ENCODE measurements at regions not wholly inside any gene's neighbourhood (a gene's known extent, or its start where the extent isn't known, plus 50 kb on each side); places are given as distances from the start of the nearest gene placed in this dataset.
A peak's percentile ranks its signal among the peaks of the same experiment; 100 is the strongest.

DNA sequence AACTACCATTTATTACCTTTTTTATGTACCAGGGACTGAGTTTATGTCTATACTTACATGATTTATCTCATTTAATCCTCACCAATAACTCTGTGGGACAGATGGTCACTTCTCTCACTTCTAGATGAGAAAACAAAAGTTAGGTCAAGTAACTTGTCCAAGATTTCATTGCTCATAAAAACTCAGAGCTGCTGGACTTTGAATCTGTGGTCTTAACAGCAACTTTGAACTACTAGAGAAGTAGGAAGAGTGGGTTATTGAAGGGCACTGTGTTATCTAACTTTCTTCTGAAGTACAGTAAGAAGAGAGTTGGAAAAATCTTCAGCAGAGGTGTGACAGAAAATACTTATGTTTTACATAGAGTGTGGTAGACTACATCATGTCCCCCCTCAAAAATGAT lies 214.2 kb upstream of the BMPER start:
- DNase-seq (ENCODE audit: insufficient read length, low spot score): no peak
- no peak for TF ChIP-seq POLR2A (IDR thresholded peaks at IDR 0.05; ENCODE audit: low read depth, low read length)
- no peak for FAIRE-seq

DNA sequence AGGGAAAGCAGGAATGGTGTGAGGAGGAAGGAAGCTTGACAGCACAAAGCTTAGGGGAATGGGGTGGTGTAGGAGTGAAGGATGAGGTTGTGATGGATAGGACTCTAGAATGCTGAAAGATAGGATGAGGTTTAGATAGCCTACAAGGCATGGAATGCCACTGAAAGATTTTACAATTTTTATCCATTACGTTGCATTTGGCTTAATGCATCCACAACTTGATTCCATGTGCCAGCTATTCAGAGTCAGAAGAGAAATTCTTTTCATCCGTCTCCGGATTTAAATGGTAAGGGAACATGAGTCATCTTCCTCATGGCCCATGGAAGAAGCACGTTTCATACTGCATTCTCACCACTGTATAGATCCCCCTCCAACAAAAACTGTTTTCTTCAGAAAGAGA lies 212.4 kb upstream of the BMPER start:
- DNase-seq (ENCODE audit: insufficient read length, low spot score): peak; percentile 28

DNA sequence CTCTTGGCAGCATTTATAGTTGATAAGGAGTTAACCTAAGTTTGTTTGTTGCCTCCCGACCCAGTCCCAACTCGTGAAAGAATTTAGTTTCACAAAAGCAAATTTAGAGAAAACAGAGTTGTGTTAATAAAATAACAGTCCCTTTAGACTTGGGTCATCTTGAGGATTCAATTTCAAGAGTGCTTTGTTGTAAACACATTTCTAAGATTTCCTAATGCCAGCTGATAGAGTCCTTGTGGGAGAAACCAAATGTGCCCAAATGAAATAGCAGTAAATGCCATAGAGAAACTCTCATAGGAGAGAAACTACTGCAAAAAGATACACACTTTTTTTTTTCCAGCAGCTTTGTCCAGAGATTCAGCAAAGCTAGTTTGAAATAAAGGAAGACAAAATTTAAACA lies 211.3 kb upstream of the BMPER start:
- no peak for DNase-seq (ENCODE audit: insufficient read length, low spot score)
- TF ChIP-seq POLR2A (IDR thresholded peaks at IDR 0.05; ENCODE audit: low read depth, low read length): no peak
- FAIRE-seq: no peak

More for the DNA sequence above, 212.4 kb upstream of the BMPER start:
- TF ChIP-seq POLR2A (IDR thresholded peaks at IDR 0.05; ENCODE audit: low read depth, low read length): no peak
- FAIRE-seq: no peak

DNA sequence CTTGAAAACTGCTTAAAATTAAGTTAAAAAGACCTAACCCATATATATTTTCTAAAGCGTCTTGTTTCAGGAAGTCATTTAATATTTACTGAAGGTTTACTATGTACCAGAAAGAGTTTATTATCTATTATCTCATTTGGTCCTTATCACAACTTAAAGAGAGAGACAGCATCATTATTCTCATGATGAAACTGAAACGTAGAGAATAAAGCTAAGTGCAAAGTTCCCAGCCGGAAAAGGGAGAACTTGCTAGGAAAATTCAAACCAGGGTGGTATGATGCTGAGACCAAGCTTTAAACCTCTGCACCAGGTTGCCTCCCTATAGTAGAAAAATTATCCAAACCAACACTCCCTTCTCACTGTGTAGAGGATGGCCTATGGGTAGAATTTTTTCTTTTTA lies 207.7 kb upstream of the BMPER start:
- DNase-seq (ENCODE audit: insufficient read length, low spot score): no peak
- TF ChIP-seq POLR2A (IDR thresholded peaks at IDR 0.05; ENCODE audit: low read depth, low read length): no peak
- FAIRE-seq: no peak

DNA sequence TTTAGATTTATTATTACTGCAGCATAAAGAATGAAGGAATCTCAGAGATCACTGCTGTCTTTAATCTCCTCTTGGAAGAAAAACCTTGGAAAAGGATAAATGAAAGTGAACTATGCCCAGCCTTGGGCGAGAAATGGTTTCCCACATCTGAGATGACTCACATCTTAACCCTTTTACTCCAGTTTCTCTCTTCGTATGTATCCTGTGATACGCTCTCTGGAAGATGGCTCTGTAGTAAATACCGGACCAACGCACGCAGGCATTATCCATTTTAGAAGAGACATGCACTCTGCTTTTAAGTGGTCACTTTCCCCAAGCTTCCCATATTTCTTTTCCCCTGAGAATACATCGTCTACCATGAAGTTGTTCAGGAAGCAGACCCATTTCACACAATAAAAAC lies 207.3 kb upstream of the BMPER start:
- no peak for TF ChIP-seq POLR2A (IDR thresholded peaks at IDR 0.05; ENCODE audit: low read depth, low read length)
- FAIRE-seq (no peak), DNase-seq (ENCODE audit: insufficient read length, low spot score) (no peak)

DNA sequence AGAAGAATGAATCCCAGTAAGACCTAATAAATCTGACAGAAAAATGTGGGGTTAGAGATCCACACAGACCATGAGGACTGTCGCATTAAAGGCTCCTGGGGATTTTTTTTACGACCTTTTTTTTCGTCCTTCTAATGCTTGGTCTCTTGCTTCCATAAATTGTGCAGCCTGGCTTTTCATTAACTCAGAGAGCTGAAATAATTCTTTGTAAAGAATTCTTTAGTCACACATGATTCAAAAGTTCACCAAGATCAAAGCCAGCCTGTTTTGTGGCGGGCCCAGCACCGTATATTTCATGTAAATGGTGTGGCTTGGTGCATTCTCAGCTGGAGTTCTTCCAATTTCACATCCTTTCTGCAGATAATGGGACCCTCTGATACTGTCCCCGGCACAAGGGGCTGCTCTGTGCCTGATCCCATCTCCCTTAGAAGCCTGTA lies 206.6 kb upstream of the BMPER start:
- FAIRE-seq (no peak), DNase-seq (ENCODE audit: insufficient read length, low spot score) (no peak)
- TF ChIP-seq POLR2A (IDR thresholded peaks at IDR 0.05; ENCODE audit: low read depth, low read length): no peak

DNA sequence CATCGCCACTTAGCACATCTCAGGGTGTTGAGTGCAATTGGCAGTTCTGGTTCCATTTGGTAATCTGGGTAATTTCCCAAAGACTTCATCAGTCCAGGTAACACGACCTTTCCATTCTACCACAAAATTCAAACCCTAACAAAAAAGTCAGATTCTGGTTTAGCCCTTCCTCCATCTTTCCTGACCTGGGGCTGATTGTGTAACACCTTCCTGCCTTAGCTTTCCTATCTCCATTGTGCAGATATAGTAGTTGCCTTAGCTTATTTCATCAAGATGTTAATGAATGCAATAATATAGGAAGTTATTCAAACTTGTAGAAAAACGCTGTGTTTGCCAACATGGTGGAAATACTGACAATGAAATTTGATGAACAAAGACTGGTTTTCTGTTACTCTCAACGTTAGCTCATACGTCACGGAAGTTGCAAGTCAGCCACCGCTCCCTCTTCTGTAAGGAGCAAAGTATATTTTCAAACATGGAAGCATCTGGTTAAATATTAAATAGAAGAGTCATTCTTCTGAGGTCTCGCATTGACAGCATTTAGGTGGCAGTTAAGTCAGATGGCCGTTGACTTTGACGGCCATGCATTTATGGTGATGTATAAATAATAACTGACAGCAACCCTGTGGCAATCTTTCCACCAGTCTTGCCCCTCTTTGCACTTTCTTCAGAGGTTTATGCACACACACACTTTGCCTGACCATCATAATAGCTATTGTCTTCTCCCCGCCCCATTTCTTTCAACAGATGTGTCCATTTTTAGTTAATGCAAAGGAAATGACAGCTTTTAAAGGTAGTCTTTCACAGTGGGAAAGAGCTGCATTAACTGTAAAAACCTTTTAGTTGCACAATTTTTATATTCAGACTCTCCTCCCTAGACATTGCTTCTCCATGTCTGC lies 205.1 kb upstream of the BMPER start:
- no peak for DNase-seq (ENCODE audit: insufficient read length, low spot score)

DNA sequence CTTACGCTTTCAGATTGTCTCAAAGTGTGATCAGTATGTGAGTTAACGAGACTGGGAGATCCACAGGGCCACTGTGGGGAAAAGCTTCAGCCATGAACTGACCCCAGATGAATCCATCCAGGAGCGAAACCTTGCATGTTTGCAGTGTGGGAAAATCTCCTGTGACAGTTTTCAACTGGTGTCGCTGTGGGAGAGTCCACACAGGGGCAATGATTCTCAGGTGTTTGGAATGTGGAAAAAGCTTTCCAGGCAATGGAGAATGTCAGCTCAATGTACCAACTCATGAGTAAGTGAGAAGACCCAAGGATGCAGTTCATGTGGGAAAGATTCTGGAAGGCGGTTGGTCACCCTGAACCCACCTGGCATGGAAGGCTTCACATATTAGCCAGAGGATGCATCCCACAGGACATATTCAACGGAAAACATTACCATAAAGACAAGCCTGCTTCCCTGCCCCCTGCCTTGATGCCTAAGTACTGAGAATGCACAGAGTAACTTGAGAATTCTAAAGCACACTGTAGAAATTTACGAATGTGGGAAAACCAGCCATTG lies 204.1 kb upstream of the BMPER start:
- FAIRE-seq: no peak
- no peak for TF ChIP-seq POLR2A (IDR thresholded peaks at IDR 0.05; ENCODE audit: low read depth, low read length)
- DNase-seq (ENCODE audit: insufficient read length, low spot score): no peak

More for the DNA sequence above, 205.1 kb upstream of the BMPER start:
- TF ChIP-seq POLR2A (IDR thresholded peaks at IDR 0.05; ENCODE audit: low read depth, low read length): no peak
- FAIRE-seq: no peak

DNA sequence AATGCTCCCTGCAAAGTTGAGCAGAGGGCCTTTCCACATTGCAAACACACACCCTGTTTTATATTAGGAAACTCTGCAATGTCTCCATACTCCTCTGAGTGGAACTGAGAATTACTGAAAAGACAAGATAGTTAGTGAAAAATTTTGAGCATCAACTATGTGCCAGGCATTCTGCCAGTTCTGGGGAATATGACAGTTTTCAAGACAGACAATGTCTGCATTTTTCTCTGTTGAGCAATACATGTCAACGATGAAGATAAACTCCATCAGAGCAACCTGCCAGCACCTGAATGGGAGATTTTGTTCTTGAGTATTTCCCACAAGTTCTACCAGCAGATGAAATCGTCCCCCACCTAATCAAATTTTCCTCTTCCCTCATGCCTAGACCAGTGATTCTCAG lies 203.4 kb upstream of the BMPER start:
- DNase-seq (ENCODE audit: insufficient read length, low spot score) (no peak), FAIRE-seq (no peak)
- TF ChIP-seq POLR2A (IDR thresholded peaks at IDR 0.05; ENCODE audit: low read depth, low read length): no peak

DNA sequence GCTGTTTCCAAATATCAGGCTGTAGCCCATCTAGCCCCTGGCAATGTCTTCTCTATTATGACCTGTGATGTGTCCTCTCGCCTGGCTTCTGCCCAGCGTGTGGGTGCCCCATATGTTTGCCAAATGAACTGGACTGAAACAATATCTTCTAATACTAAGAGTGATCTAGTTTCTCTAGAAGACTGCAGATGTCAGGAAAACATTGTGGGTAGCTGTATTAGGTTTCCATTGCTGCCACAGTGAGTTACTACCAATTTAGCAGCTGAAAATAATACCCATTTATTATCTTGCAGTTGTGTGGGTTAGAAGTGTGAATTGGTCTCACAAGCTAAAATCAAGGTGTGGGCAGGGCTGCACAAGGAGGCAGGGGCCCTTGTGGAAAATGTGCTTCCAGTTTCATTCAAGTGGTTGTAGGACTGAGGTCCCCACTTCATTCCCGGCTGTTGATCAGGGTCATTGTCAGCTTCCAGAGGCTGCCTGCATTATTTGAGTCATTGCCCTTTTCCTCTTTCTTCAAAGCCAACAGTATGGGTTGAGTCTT lies 202.8 kb upstream of the BMPER start:
- DNase-seq (ENCODE audit: insufficient read length, low spot score): no peak
- TF ChIP-seq POLR2A (IDR thresholded peaks at IDR 0.05; ENCODE audit: low read depth, low read length): no peak
- FAIRE-seq: no peak

DNA sequence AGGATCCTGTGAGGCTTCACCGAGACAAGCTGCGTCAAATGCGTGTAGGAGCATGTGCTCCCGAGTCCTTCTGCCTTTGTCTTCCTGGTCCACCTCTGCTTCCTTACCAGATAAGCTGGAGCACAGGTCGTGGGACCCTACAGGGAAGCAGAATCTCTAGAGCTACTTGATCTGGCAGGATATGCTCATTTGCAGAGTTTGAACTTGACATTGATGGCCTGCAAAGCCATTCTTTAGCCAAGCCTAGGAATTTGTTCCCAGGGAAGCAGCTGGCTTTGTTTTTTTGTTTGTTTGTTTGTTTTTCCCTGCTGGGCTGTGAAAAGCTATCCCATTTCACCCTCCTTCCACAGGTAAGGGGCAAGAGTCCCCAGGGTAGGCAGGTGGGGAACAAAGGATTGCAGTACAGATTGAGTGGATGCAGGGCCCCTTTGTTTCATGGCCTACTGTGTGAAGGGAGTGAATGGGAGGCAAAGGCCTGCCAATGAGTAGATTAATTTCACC lies 200.0 kb upstream of the BMPER start:
- no peak for DNase-seq (ENCODE audit: insufficient read length, low spot score)
- no peak for TF ChIP-seq POLR2A (IDR thresholded peaks at IDR 0.05; ENCODE audit: low read depth, low read length)
- FAIRE-seq: no peak

DNA sequence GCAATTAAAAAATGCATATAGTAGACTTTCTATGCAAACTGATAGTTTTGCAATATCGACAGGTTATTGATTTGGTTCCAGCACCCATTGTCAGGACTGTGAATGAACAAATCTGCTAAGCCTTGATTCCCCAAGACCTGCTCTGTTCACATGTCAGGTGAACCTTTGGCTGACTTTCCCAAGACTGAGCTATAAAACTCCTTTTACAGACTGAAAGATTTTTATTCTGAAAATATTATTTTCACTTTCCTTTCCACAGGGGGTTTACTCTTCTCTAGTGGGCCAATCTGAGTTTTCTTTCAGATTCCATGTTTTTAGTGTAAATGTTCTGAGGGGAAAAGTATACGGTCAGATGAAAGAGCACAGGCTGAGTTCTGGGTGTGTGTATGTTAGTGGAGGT lies 199.2 kb upstream of the BMPER start:
- FAIRE-seq (no peak), DNase-seq (ENCODE audit: insufficient read length, low spot score) (no peak)
- TF ChIP-seq POLR2A (IDR thresholded peaks at IDR 0.05; ENCODE audit: low read depth, low read length): no peak

DNA sequence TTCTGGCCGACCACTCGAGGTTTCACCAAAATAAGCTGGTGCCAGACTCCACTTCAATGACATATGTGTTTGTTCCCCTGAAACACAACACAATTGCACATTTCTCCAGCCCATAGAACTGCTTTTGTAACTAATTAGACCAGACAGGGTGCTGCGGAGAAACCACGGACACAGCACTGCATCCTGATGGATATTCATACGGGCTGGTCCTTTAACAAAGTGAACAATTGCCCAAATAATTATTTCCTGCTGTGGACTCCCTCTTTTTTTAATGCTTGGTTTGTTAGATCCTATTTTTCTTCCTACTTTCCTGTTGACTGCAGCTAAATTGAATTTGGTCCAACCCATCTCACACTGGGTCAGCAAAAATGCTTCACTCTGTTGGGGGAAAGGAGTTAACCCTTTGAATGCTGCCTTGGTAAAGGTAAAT lies 198.6 kb upstream of the BMPER start:
- TF ChIP-seq POLR2A (IDR thresholded peaks at IDR 0.05; ENCODE audit: low read depth, low read length): no peak
- FAIRE-seq (no peak), DNase-seq (ENCODE audit: insufficient read length, low spot score) (no peak)

DNA sequence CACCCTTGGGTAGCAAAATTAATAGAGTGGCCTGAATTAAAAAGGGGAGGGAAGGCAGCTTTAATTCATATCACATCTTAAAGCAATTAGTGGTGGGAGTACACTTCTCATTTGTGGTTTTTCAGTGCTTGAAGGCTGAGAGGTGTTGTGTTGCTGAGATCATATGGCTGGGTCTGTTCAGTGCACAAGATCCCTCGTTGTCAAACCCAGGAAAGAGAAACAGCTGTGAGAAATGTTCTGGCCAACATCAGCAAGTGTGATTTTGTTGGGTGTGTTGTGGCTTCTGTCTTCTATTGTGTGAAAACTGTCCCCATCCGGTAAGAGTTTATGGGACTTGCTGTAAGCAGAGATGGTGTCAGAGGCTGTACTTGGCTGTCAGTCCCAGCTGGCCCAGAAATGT lies 197.9 kb upstream of the BMPER start:
- no peak for TF ChIP-seq POLR2A (IDR thresholded peaks at IDR 0.05; ENCODE audit: low read depth, low read length)
- no peak for FAIRE-seq
- no peak for DNase-seq (ENCODE audit: insufficient read length, low spot score)

DNA sequence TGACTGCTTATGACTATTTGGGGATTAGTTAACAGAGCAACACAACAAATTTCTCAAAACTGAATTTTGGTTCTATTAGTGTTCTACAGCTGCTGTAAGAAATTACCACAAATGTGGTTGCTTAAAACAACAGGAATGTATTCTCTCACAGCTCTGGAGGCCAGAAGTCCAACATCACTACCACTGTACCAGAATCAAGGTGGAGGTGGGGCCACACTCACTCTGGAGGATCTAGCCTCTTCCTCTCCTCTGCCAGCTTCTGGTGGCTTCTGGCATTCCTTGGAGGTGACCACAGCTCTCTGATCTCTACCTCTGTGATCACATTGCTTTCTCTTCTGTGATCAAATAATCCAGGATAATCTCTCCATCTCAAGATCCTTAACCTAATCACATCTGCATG lies 194.7 kb upstream of the BMPER start:
- DNase-seq (ENCODE audit: insufficient read length, low spot score): no peak
- no peak for FAIRE-seq
- TF ChIP-seq POLR2A (IDR thresholded peaks at IDR 0.05; ENCODE audit: low read depth, low read length): no peak

Measured in H54 (cell line).